CD4-positive, alpha-beta T cell treated with Interleukin-12 subunit alpha and Interleukin-12 subunit beta, for 1 hour (primary cell): ENCODE measurements at regions not wholly inside any gene's neighbourhood (a gene's known extent, or its start where the extent isn't known, plus 50 kb on each side); places are given as distances from the start of the nearest gene placed in this dataset.
"Not testable (repeated sequence)": the region's sequence is repeated elsewhere in the genome, so short reads cannot be mapped to it uniquely, and the experiment has no call there.

Experiments used
- DNase-seq: peaks from one replicate; pipeline ENCODE4 v3.0.0-alpha.2; 2020

GRCh38 chr12:131497966-131498365 lies 212.9 kb upstream of the SFSWAP start:
- no peak for DNase-seq

- no peak for DNase-seq
Measured at GRCh38 chr12:131499160-131499863, 211.6 kb upstream of the SFSWAP start.

DNA sequence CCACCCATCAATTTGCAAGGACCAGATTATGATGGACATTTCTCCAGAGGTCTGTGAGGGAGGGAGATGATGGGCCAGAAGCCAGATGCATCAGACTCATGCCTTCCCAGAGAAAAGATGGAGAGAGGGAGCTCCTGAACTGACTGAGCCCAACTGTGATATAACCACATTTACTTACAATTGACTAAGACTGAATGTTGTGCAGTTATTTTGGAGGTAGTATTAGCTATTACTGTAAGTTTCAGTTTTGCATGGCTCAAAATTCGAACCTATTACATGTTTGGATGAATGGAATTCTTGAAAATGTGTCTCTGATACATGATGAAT lies 211.1 kb upstream of the SFSWAP start:
- DNase-seq: no peak

DNA sequence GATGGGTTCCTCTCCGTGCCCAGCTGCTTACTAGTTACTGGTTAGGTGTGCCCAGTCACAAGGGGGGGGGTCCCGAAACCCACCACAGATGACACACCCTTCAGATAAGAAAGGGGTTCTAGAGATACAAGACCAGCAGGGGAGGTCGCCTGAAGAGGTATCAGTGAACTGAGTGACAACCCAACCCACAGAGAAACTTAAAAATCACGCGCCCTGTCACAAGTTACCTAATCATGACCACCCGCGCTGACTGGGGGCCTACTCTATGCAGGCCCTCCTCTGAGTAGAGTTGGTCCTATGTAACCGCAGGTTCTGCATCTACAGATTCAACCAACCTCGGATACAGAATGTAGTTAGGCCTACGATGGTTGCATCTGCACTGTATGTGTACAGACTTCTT lies 210.3 kb upstream of the SFSWAP start:
- no peak for DNase-seq

- no peak for DNase-seq
Measured at GRCh38 chr12:131505561-131505960, 205.3 kb upstream of the SFSWAP start.

- no peak for DNase-seq
Measured at GRCh38 chr12:131506426-131506825, 204.5 kb upstream of the SFSWAP start.

- no peak for DNase-seq
Measured at GRCh38 chr12:131507094-131507493, 203.8 kb upstream of the SFSWAP start.

- no peak for DNase-seq
Measured at GRCh38 chr12:131507881-131508280, 203.0 kb upstream of the SFSWAP start.

GRCh38 chr12:131509701-131510100 lies 201.2 kb upstream of the SFSWAP start:
- no peak for DNase-seq

DNA sequence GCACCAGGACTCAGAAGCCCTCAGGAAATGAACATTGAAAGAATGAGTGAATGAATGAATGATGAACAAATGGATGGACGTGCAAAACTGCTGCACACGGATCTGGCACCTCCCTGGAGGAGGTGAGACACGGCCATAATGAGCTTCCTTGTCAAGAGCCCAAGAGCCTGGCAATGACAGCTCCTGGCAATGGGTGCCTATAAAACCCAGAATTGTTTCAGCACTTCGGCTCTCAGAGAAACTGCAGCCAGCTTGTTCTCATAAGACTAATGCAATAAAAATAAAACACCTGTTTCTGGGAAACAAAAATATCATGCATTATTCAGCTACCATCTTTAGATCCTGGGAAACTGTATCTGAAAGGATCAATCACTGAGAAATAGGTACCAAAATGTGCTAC lies 200.5 kb upstream of the SFSWAP start:
- DNase-seq: no peak

- DNase-seq: peak; percentile 59
Measured at GRCh38 chr12:131511391-131511802, 199.5 kb upstream of the SFSWAP start.

DNA sequence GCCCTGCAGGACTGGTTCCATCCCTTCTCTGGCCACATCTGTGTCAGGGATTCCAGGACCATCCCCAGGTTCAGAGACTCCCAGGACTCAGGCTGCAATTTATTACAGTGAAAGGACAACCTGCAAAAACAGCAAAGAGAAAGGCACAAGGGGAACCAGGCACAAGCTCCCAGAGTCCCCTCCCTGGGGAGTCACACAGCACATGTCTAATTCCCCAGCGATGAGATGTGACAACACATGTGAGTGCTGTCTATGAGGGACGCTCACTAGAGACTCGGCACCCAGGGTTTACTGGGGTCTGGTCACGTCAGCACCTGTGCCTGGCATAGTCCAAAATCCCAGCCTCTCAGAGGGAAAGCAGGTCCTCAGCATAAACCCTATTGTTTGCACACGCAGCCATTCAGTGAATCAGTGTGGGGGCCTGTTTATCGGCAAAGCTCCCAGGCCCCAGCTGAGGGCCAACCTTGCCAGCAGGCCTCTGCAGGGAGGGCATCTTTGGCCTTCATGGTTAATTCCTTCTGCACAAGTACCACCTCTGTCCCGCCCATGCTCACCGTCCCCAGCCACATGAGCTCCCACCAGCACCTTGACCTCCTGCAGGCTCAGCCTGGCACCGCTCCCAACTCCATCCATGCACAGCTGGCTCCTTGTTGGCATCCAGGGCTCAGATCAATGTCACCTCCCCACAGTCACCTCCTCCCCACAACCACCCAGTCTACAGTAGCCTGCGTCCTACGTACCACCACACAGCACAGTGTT lies 198.9 kb upstream of the SFSWAP start:
- DNase-seq: no peak

DNA sequence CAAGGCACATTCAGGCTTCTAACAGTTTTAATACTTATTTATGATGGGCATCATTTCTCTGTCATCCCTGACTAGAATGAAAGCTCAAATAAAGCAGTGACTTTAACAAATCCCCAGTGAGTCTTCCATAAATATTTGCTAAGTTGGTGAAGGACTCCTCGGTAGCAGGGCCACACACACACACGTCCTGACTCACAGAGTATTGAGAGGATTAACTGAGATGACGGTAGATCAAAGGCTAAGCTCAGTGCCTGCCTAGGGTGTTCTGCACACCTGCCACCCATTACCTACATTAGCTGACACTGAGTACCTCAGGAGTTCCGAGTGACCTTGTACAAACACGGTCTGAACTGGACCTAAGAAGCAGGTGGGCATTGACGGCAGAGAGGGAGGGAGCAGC lies 197.3 kb upstream of the SFSWAP start:
- DNase-seq: no peak

DNA sequence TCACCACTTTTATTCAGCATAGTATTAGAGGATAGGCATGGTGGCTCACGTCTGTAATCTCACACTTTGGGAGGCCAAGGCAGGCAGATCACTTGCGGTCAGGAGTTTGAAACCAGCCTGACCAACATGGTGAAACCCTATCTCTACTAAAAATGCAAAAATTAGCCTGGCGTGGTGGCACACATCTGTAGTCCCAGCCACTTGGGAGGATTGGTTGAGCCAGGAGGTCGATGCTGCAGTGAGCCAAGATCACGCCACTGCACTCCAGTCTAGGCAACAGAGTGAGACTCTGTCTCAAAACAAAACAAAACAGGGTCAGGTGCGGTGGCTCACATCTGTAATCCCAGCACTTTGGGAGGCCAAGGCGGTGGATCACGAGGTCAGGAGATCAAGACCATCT lies 190.3 kb upstream of the SFSWAP start:
- DNase-seq: not testable (repeated sequence)

GRCh38 chr12:131521326-131521725 lies 189.6 kb upstream of the SFSWAP start:
- no peak for DNase-seq

DNA sequence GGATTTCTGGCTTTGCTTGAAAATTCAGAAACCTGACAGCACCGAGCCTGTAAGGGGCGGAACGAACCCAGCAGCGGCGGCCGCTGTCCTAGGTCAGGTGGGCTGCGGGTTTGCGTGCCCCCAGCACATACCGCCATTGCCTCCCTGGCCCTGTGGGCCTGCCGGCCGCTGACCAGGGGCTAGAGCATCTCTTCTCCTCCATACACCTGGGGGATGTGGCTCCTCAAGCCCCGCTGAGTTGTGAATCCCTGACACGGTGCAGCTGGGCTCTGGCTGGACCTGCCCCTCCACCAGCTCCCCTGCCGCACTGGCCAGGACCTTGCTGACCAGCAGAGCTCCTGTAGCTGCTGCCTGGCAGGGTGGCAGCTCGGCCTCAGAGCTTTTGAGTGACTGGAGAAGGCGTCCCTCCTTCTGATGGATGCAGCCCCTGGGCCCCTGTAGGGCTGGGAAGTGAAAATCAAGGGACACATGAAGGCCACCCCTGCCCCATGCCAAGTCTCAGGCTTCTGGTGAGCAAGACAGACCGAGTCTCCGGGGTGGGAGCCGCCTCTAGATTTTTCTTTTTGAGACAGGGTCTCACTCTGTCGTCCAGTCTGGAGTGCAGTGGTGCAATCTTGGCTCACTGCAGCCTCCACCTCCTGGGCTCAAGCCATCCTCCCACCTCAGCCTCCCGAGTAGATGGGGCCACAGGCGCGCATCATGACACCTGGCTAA lies 184.9 kb upstream of the SFSWAP start:
- DNase-seq: no peak

- no peak for DNase-seq
Measured at GRCh38 chr12:131527092-131527491, 183.8 kb upstream of the SFSWAP start.

DNA sequence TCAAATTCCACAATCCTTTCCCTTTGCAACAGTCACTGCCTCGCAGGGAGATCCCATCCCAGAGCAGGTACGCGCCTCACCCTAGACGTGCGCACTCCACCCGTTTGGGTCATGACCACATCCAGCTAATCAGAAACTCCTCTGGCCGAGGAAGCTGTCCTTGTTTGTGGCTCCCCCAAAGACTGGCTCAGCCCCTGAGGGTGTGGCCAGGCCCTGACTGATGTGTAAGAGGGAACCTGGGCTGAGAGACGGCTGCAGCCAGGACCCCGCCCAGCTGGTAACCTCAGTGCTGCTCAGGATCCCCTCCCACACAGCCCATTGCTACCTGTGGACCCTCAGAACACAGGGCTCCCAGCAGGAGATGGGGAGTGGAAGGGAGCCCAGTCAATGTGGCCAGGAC lies 183.2 kb upstream of the SFSWAP start:
- no peak for DNase-seq

- no peak for DNase-seq
Measured at GRCh38 chr12:131528144-131528543, 182.7 kb upstream of the SFSWAP start.

DNA sequence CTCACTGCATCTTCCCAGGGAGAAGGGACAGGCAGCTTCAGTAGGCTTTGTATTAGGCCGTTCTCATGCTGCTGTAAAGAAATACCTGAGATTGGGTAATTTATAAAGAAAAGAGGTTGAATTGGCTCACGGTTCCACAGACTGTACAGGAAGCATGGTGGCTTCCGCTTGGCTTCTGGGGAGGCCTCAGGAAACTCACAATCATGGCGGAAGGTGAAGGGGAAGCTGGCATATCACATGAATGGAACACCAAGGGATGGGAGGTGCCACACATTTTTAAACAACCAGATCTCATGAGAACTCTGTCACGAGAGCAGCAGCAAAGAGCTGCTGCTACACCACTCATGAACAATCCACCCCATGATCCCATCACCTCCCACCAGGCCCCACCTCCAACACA lies 182.2 kb upstream of the SFSWAP start:
- no peak for DNase-seq

DNA sequence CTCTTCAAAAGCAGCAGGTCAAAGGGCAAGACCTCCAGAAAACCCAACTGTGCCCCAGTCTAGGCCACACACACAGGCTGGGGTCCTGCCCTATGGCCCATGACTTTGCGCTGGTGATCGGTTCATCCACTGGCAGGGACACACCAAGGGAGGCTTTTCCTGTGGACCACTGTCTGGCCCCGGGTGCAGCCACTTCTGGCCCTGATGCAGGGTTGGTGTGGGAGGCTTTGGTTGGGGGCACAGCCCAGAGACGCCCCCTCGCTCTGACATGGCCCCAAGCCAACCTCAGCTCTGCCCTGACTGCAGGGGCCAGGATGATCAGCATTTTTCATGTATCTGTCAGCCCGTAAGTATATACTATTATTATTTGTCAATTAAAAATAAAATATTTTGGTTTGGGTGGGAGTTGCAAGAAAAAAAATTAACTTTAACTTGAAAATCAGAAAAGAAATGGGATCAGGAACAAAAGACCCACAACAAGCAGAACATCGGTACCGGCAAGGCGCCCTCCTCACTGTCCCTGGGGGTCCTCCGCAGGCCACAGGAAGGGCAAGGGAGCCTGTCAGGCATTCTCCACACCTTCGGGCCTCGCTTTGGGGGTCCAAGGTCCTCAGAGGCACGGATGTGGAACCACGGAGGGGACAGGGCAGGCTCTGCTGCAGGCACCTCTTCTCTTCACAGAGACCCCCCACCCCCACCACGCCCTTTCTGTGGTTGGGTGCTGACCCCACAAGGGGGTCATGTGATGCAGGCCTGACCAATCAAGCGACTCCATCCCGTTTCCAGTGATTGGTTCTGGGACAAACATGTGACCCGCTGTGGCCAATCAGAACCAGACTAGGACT lies 181.5 kb upstream of the SFSWAP start:
- DNase-seq: no peak

GRCh38 chr12:131530041-131530332 lies 180.9 kb upstream of the SFSWAP start:
- no peak for DNase-seq

DNA sequence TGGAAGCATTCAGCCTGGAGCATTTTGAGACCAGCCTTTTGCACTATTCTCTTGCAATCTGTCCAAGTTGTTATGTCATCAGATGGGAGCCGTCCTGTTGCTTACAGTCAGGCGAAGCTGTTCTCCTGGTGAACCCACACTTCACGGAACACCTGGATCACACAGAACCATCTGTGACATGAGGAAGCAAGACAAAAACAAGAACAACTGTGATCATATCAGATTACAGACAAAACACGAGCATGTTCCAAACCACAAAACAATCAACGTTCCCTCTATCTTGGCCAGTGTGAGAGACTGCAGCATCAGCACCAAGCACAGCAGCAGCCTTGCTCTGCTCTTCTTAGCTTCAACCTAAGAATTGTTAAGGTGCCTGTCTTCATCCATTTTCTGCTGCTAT lies 180.5 kb upstream of the SFSWAP start:
- DNase-seq: no peak
